ENCODE measurements at regions not wholly inside any gene's neighbourhood (a gene's known extent, or its start where the extent isn't known, plus 50 kb on each side); places are given as distances from the start of the nearest gene placed in this dataset.
"Not testable (repeated sequence)": the region's sequence is repeated elsewhere in the genome, so short reads cannot be mapped to it uniquely, and the experiment has no call there.

DNA sequence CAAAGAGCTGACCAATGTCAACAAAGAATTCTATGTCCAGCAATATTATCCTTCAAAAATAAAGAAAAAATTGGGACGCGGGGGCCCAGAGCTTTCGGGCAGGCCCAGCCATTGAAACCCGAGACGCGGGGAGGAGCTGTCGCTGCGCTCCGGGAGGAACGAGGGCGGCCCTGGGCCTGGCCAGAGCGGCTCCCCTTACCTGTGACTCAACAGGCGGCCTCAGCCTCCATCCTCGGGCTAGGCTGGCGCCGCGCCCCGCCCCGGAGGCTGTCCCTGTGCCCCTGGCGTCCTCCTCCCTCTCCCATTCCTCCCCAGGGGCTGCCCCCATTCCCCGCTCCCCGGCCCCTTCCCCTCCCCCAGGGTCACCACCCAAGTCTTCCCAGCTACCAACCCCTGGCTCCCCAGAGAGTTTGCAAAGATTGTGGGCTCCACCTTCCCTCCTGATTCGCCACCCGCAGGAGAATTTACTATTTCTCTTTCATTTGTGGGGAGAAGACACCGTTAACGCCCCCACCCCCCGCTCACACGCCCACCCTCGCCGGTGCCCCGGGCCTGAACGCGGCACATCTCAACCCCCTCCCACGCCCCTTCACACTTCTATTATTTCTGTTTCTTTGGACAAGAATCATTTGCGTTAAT, 127.9 kb downstream of the ARRDC4 start:
- not testable (repeated sequence) for DNase-seq

DNA sequence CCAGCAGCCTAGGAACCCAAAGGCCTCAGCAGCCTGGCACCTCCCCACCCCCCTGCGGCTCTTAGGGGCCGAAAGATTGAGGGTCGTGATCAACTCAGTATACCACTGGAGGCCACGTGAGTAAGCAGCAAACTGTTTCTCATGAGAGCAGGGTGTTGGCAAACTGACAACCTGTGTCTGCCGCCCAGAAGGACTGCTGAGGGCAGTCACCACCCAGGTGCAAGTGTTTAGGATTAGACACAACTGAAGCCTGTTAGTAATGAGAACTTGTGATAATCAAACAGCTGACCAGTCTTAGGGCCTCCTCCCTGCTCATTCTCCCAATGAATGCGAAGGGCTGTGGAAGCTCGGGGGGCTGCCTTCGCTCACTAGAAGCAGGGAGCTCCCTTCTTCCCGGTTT, 128.8 kb downstream of the ARRDC4 start:
- not testable (repeated sequence) for DNase-seq

DNA sequence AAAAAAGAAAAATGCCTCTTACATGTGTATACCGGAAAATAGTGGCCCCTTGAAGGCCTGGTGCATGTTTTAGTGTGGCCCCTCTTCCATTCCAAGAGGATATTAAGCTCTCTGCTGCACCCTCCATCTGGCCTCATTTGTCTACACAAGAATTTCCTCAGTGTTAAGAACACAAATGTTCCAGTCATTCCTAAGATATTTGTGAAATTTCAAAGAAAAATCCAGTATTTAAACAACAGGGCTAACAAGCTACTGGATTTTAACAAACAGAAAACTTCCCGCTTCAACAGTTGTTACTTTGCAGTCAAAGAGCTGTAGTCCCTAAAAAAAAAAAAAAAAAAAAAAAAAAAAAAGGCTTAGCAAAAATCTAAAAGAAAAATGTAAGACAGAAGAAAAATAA, 137.5 kb downstream of the ARRDC4 start:
- not testable (repeated sequence) for DNase-seq

DNA sequence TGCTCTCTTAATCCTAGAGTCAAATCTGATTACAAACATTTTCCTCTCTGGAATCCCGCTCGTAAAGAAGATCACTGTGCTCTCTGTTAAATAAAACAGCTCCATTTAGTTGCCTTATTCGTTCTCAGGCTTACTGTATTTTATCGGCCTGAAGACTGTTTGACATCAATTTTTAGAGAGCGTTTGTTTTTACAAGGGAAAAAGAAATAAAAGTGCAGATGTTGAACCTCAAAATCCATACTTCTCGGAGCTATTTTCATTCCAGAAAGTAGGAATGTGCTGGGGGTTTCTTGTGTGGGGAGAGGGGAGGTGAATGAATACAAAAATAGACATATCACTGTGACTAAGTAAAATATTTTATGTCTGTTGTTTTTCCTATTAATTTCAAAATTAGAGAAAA, 140.1 kb downstream of the ARRDC4 start:
- not testable (repeated sequence) for DNase-seq

DNA sequence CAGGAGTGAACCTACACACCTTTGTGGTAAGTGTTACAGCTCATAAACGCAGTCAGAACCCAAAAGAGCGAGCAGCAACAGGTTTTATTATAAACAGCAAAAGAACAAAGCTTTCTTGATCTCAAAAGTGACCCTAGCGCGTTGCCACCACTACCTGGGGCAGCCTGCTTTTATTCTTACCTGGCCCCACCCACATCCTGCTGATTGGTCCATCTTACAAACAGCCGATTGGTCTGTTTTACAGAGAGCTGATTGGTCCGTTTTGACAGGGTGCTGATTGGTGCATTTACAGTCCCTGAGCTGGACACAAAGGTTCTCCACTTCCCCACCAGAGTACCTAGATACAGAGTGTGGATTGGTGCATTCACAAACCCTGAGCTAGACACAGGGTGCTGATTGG, 143.1 kb downstream of the ARRDC4 start:
- no peak for DNase-seq

DNA sequence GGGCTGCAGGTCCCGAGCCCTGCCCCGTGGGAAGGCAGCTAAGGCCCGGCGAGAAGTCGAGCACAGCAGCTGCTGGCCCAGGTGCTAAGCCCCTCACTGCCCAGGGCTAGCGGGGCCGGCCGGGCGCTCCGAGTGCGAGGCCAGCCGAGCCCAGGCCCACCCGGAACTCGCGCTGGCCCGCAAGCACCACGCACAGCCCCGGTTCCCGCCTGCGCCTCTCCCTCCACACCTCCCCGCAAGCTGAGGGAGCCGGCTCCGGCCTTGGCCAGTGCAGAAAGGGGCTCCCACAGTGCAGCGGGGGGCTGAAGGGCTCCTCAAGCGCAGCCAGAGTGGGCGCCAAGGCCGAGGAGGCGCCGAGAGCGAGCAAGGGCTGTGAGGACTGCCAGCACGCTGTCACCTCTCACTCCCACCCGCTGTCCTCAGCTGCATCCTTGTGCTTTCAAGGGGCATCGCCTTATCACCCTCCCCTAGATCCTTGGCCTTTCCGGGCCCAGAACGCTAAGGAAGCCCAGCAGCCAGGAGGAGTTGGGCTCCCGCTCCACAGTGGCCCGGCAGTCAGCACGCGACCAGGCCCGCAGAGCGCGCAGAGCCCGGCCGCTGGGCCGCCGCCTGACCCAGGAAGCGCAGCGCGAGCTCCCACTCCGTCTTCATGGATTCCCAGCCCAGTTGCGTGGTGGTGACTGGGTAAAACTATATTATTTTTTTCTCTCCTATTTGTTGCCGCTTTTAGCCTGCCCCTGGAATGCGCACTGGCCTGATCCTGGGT, 144.1 kb downstream of the ARRDC4 start:
- not testable (repeated sequence) for DNase-seq

DNA sequence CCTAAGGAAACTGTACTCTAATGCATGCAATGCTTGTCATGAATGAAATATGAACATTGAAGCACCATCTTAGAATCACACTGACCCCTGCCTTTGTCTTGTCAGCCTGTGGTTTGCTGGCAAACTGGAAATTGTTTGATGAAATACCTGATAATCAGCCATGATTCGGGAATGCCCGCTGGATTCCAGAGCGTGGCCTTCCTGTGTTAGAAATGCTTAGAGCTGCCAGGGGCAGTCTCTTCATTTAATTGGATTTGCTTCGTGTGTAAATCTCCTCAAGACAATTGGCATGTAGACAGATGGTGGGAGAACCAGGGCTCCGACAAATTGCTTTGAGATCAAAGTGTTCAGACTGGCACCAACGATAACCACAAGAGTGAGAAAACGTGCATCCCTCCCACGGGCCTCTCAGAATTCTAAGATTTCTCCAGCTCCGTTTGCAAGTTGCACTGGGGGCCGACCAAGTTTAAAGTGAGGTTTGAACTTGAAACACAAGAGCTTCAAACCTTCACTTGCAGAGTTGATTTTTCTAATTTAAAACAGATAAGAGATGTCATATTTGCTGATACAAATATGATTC, 146.2 kb downstream of the ARRDC4 start:
- DNase-seq, result not testable (repeated sequence)

DNA sequence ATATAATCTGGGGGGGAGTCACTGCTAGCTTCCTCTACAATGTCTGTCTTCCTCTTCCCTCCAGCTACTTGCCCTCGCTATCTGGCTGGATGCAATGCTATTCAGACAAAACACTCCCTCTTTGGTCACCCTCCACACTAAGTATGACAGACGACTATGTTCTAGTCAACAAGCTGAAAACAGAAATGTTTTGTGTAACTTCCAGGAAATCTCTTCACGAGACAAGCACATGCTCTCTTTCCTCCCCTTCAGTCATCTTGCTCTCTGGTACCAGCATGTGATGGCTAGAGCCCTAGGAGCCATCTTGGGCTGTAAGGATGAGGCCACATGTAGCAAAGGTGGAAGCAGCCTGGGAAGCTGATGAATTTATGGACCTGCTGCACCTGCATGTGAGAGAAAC, 151.3 kb downstream of the ARRDC4 start:
- no peak for DNase-seq

DNA sequence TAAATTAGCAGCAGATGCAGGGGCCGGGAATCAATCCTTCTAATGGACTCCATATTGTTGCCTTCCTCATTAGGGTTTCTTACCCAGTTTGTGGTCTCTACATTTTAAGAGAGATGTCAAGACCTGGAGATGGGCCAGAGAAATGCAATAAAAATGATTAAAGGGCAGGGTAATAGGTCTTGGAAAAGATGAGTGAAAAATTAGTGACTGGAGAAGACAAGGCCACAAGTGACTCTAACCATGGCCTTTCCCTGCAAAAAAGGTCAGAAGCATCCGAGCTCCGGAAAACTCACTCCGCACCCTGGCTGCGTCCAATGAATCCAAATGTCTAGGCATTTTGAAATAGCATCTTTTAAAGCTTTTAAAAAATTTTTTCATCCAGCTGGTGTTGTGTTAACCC, 152.8 kb downstream of the ARRDC4 start:
- no peak for DNase-seq

DNA sequence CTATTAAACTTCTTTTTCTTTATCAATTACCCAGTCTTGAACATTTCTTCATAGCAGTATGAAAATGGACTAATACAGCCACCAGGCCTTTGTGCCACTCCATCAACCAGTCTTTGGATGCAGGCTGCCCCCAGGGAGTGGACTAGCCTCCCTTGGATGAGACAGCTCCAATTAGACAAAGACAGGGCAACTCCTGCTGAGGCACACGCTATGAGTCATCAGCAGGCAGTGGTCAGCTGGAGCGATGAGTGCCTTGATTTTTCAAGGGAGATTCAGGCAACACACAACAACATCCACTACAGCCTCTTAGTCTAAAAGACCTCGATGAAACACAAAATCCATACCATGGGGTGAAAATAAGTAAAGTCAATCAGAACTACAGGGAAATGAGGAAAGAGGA, 160.1 kb downstream of the ARRDC4 start:
- DNase-seq, result no peak

DNA sequence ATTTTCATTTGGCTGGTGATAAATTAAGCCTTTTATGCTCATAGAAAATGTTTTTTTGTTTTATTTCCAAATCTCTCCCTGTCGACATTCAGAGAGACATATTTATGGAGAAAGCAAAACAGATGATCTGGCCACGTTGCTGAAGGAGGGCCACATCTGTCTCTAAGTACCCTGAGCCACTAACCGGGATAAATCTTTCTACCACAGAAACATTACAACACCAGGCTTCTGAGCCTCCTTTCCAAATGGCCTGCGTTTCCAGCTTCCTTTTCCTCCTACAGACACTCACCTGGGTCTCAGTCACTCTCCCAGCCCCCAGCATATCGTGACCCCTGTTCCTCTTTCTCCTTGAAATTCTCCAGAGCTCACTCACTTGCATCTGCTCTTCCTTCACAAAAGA, 161.0 kb downstream of the ARRDC4 start:
- DNase-seq, result no peak

DNA sequence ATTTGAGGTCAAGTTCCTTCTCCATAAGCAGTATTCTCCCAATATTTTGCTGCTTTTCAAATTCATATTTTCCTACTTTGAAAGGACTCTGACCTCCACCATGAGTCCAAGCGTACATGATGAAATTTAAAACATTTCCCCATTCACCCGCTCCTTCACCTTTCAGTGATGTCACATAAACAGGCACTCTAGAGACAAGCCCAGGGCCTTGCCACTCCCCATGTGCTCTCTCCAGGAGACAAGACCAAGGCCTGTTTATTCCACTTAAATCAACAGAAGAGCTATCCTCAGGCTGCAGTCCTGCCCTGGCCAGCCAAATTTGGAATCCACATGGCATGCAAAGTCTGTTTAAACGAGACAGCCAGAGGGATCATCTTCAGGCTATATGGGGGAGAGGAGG, 161.5 kb downstream of the ARRDC4 start:
- no peak for DNase-seq

DNA sequence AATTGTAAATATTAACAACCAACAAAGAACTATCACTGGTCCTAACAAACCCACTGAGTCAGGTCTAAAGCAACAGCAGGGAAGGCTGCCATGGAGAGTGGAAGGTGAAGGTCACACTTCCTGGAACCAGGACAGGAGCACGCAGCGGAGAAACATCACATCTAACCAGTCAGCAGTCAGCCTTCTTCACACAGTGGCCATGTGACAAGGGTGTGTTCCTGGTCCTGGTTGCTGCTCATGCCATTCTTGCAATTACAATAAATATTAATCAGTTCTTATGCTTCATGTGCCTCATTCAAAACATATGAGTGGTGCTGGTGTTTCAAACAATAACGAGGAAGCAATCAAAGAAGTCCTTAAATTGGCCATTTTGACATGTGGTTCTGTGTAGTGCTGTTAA, 162.8 kb downstream of the ARRDC4 start:
- DNase-seq, result no peak

DNA sequence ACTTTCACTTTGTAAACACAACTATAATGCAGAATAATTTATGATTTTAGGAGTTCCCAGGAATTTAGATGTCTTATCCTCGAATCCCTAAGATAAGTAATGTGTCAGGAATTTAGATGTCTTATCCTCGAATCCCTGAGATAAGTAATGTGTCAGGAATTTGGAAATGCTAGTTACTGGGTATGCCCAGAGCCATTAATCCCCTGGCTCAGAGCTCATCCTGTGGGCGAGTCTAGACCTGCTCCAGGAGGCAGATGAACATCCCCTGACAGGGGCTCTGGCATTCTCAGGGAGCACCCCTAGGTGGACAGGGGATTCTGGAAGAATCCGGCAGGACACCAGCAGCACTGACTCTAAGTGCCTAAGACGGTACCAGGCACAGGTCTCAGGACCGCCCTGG, 163.3 kb downstream of the ARRDC4 start:
- no peak for DNase-seq

DNA sequence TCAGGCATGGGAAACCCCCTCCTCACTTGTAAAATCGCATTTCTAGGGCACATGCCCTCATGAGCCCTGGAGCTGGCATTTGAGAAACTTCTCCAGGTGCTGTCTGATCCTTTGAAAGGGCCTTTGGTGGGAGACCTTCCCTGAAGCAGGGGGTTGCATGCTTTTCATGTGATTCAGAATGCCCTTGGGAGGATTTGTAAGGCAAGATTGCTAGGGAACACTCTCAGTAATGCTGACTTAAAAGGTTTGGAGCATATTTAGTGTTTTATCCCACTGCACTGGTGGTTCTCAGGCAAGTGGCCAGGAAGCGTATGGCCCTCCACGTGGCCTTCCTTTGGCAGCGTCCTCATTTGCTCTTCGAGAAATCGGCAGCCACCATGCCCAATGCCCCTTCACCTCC, 164.1 kb downstream of the ARRDC4 start:
- no peak for DNase-seq

DNA sequence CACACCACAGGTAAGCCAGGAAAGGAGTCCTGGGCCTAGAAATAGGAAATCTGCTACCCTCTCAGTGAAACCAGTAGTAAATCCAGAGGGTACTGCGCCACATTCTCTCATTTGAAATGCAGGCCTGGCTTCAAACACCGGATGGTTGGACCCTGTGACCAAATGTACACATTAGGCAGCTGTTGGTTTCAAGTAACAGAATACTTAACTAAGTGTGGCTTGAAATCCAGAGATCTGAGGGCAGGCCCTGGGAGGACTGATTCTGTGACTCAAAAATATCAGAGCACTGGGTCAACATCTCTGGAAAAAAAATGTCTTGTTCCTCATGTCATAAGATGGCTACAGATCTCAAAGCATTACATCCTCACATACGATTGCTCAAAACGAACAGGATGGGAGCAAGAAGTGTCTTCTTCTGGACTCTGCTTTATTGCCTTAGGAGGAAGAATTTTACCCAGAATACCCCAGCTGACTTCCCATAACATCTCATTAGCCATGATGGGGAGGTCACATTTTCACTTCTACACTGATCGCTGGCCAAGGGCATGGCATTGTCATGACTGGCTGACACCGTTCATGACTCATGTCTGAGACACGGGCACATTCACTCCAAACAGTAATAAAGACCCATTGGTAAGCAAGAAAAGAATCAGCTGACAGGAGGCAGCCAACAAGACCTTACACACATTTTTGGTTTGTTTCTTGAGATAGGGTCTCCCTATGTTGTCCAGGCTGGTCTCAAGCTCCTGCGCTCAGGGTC, 166.0 kb downstream of the ARRDC4 start:
- no peak for DNase-seq

DNA sequence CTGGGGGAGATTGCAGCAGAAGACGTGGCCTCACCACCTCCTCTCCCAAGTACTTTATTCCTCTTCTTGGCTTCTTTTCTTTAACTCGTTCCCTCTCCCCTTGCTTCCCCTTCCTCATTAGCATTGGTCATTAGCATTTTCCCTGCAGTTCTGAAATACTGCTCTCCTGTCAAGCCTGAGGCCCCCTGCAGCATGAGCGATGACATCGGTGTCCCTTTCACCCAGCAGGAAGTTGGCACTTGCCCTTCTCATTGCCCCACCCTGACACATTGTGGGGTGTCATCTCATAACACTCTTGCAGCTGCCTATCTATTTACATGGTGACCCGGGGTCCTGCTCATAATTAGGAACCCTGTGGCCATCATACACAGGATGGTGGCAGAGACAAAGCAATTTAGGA, 167.1 kb downstream of the ARRDC4 start:
- DNase-seq, result no peak

DNA sequence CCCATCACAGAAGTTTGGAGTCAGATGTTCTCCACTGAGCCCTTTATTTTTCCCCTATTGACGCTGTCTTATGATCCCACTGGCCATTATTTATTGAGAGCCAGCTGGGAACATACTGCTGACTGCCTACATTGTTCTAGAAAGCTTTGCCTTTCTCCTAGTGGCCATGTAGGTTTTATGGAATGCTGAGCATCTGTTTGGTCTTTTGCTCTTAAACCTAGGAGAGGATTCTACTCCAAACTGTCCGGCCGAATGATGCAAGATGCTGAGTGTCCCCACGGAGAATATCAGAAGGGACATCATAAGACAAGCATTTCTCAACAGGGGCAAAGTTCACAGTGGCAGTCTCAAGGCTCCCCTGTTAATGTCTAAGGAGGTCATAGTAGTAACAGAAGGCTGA, 171.4 kb downstream of the ARRDC4 start:
- no peak for DNase-seq

DNA sequence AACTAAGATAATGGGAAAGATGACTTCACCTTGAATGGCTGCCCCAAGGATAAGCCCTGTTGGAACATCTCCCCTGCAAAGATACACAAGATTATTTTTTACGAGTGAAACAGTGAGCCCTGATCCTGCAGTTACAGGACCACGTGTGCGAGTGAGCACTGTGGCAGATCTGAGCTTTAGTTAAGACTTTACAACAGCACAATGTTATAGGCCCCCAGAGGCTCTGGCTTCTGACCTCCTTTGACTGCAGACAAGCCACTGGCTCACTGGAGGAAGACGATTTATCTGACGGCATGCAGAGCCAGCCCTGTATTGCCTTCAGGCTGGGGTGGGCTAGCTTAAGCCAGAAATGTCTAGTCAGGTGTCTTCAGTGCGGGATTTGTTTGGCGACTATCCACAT, 174.4 kb downstream of the ARRDC4 start:
- no peak for DNase-seq

DNA sequence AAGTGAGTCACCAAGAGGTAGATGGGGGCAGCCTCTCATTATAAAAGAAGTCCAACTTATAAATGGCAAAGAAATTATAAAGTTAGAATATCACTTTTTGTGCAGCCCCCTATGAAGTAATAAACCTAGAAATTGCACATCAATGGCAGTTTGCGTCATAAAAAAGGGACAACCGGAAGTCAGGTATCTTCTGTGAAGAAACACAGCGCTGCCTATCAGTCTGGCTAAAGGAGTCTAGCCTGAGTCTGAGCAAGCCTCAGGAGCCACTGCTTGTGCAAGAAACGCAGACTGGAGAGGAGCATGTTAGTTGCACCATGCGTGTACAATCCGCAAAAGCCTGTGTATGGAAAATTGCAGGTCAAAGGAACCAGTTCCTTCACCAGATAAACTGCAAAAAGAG, 178.4 kb downstream of the ARRDC4 start:
- no peak for DNase-seq

DNA sequence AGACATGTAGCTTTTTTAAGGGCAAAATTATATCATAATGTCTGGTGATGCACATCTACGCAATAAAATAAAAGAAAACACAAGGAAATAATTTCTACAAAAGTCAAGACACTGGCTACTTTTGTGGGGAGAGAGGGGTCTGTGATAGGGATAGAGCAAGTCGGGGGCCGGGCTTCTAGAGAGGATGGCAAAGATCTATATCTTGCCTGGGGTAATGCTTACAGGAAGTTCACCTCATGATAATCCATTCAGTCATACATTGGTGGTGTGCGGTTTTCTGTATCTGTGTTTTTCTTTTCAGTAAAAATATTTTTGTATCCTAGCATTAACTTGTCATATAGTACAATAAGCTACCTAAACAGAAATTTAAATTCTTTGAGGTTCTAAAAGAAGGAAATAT, 178.8 kb downstream of the ARRDC4 start:
- no peak for DNase-seq

DNA sequence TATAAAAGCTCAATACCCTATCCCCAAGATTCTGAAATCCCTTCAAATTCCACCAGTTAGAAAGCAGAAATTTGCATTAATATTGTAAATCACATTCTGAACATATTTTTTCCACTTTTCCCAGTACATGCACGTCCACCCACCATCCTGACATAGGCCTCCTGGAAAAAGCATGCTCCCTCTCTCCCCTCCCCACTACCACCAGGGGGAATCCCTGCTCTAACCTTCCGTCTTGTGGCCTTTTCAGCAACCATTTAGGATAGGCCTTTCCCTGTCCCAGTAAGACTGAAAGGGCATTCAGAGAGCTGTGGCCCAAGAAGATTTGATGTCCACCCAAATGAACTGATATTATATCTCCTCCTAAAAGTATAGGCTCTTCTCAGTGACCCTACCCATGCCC, 182.1 kb downstream of the ARRDC4 start:
- DNase-seq, result no peak

DNA sequence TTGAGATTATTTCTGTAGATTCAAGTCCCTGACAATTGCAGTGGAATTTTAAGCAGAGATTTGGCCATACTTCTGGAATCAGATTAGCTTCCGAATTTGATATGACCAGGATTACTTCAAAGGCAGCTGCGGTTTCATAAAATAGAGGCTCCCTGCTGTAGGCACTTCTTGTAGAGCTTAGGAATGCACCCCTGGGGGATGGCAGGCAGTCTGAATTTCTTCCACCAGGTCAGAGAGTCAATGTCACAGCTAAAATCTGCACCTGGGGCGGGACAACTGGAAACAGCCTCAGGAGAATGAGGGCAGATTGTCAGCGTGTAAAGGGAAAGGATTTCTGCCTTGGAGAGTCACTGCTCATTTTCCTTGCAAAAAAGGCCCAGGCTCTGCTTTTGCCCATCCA, 182.6 kb downstream of the ARRDC4 start:
- no peak for DNase-seq

DNA sequence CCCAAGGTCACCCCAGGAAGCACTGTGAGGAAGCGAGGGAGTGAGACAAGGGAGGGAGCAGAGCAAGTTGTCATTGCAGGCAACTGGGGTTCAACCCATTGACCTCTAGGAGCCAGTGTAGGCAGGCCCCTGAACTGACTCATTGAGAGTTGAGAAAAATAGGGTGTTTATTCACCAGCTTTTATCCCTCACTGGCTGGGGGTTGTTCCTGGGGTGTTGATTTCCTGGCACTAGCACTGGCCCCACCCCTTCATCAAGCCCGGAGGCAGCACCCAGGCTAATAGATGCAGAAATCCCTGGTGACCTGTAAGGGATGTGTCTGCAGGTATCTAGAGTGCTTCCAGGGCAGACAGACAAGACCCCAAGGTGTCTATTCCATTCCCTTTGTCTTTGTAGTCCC, 183.9 kb downstream of the ARRDC4 start:
- no peak for DNase-seq

Data from NCI-H1417 treated with DMSO at 0.1 percent for 48 hours (cell line).